ENCODE measurements at regions not wholly inside any gene's neighbourhood (a gene's known extent, or its start where the extent isn't known, plus 50 kb on each side); places are given as distances from the start of the nearest gene placed in this dataset.
A peak's percentile ranks its signal among the peaks of the same experiment; 100 is the strongest.

DNA sequence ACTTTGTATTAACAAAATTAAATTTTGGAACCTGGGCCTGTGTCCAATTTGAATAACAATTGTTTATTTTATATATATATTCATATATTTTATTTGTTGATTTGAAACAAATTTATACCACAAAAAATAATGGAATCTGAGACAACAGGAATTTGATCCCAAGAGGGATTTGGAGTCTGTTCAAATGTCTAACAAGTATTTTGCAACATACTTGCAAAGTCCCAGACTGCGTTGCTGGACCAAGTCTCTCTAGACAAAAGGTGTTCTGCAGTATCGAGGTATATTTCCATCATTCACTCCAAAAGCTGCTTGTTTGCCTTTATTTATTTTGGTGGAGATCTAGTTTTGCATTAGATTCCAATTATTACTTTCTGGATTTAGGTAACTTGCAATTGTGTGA is 68.7 kb upstream of the PTPRR start:
- WGBS, 2 experiments (ENCODE audit: insufficient coverage in 1 of 2, insufficient read length in 1 of 2), result 94 to 100% methylated on average over 1 to 2 of the region's 2 CpGs
- H3K27me3 Mint-ChIP-seq (ENCODE audit: insufficient read depth), result no peaks in the 10 kb centered on the region

DNA sequence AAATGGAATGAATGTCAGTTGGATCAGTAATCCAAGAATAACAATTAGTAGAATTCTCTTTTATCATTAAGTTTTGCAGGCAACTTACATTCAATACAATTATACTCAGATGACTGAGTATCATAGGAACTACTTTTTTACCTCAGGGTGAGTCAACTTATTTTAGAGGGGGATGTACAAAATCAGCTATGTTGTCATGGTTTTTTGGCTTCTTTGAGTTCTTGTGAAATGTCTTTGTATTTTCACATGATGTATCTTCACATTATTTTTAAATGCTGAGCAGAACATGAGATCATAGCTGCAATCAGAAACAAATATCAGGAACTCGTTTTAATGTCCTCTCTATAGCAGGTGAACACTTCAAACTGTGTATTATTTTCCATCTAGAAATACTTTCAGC is 65.3 kb upstream of the PTPRR start:
- Mint-ChIP-seq H3K27ac (no peak overlapping the region), H3K4me1 (peaks cover 10% of the 10 kb centered on the region), H3K9me3 (no peaks in the 10 kb centered on the region), H3K4me3 (no peak overlapping the region), H3K36me3 (ENCODE audit: low read depth) (no peaks in the 10 kb centered on the region), H3K27me3 (ENCODE audit: insufficient read depth) (no peaks in the 10 kb centered on the region)
- H3K27ac ChIP-seq (ENCODE audit: low read depth, low read length), result no peak overlapping the region
- no peaks in the 10 kb centered on the region for H3K9me3 ChIP-seq (ENCODE audit: control insufficient read depth, low read length)
- no peak for DNase-seq
- peaks cover 6% of the 10 kb centered on the region for H3K4me1 ChIP-seq (ENCODE audit: control insufficient read depth, insufficient read depth, low read length)
- WGBS, 2 experiments (ENCODE audit: insufficient coverage in 1 of 2, insufficient read length in 1 of 2), result 92% methylated on average over 1 of the region's 1 CpG
- H3K4me3 ChIP-seq (ENCODE audit: low read length), result no peak overlapping the region
- no peaks in the 10 kb centered on the region for H3K27me3 ChIP-seq (ENCODE audit: control insufficient read depth, insufficient read depth, low read length, poor library complexity, severe bottlenecking)
- H3K36me3 ChIP-seq (ENCODE audit: control insufficient read depth, insufficient read depth, low read length), result no peaks in the 10 kb centered on the region
- TF ChIP-seq, protein P1, sequence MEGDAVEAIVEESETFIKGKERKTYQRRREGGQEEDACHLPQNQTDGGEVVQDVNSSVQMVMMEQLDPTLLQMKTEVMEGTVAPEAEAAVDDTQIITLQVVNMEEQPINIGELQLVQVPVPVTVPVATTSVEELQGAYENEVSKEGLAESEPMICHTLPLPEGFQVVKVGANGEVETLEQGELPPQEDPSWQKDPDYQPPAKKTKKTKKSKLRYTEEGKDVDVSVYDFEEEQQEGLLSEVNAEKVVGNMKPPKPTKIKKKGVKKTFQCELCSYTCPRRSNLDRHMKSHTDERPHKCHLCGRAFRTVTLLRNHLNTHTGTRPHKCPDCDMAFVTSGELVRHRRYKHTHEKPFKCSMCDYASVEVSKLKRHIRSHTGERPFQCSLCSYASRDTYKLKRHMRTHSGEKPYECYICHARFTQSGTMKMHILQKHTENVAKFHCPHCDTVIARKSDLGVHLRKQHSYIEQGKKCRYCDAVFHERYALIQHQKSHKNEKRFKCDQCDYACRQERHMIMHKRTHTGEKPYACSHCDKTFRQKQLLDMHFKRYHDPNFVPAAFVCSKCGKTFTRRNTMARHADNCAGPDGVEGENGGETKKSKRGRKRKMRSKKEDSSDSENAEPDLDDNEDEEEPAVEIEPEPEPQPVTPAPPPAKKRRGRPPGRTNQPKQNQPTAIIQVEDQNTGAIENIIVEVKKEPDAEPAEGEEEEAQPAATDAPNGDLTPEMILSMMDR (conservative IDR thresholded peaks at IDR 0.05), result no peak
- H3K9ac ChIP-seq (ENCODE audit: extremely low read depth, low read length, poor library complexity, severe bottlenecking), result no peak overlapping the region

More for the DNA sequence above, 68.7 kb upstream of the PTPRR start:
- no peaks in the 10 kb centered on the region for H3K9me3 Mint-ChIP-seq
- no peak overlapping the region for H3K27ac Mint-ChIP-seq
- Histone ChIP-seq H3K4me3 (ENCODE audit: low read length) (no peak overlapping the region), H3K27me3 (ENCODE audit: control insufficient read depth, insufficient read depth, low read length, poor library complexity, severe bottlenecking) (no peaks in the 10 kb centered on the region), H3K27ac (ENCODE audit: low read depth, low read length) (no peak overlapping the region), H3K36me3 (ENCODE audit: control insufficient read depth, insufficient read depth, low read length) (no peaks in the 10 kb centered on the region), H3K9me3 (ENCODE audit: control insufficient read depth, low read length) (no peaks in the 10 kb centered on the region), H3K4me1 (ENCODE audit: control insufficient read depth, insufficient read depth, low read length) (no peaks in the 10 kb centered on the region), H3K9ac (ENCODE audit: extremely low read depth, low read length, poor library complexity, severe bottlenecking) (no peak overlapping the region)
- H3K4me1 Mint-ChIP-seq, result no peaks in the 10 kb centered on the region
- no peak overlapping the region for H3K4me3 Mint-ChIP-seq
- H3K36me3 Mint-ChIP-seq (ENCODE audit: low read depth), result no peaks in the 10 kb centered on the region
- TF ChIP-seq, protein P1 (conservative IDR thresholded peaks at IDR 0.05), result no peak
- DNase-seq, result no peak

DNA sequence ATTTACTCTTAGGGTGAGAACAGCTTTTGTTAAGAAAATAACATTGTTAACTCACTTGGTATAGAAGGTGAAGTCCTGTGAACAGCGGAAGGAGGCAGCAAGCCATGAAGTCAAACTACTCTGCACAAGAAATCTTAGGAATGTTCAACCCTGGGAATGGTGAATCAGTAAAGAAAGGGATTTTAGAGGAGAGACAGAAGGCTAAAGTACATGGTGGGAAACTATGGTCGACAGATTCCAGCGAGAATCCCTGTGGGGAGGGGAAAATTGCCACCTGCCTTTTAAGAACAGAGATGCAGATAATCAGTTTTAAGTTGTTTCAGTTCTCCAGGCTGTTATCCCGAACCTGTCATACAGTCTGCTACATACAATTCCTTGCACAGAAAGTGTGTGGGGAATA is 63.2 kb upstream of the PTPRR start:
- Mint-ChIP-seq H3K27me3 (ENCODE audit: insufficient read depth) (no peaks in the 10 kb centered on the region), H3K27ac (peak overlapping the region; percentile 10)

More for the DNA sequence above, 63.2 kb upstream of the PTPRR start:
- Mint-ChIP-seq H3K4me3 (no peak overlapping the region), H3K4me1 (peaks cover 10% of the 10 kb centered on the region), H3K36me3 (ENCODE audit: low read depth) (no peaks in the 10 kb centered on the region), H3K9me3 (no peaks in the 10 kb centered on the region)
- H3K4me1 ChIP-seq (ENCODE audit: control insufficient read depth, insufficient read depth, low read length), result peaks cover 6% of the 10 kb centered on the region
- H3K27me3 ChIP-seq (ENCODE audit: control insufficient read depth, insufficient read depth, low read length, poor library complexity, severe bottlenecking), result no peaks in the 10 kb centered on the region
- peak overlapping the region; percentile 82 for H3K27ac ChIP-seq (ENCODE audit: low read depth, low read length)
- TF ChIP-seq, protein P1 (conservative IDR thresholded peaks at IDR 0.05), result no peak
- no peaks in the 10 kb centered on the region for H3K9me3 ChIP-seq (ENCODE audit: control insufficient read depth, low read length)
- H3K36me3 ChIP-seq (ENCODE audit: control insufficient read depth, insufficient read depth, low read length), result no peaks in the 10 kb centered on the region
- 65 to 68% methylated on average over 4 of the region's 4 CpGs for WGBS, 2 experiments (ENCODE audit: insufficient coverage in 1 of 2, insufficient read length in 1 of 2)
- H3K4me3 ChIP-seq (ENCODE audit: low read length), result no peak overlapping the region
- H3K9ac ChIP-seq (ENCODE audit: extremely low read depth, low read length, poor library complexity, severe bottlenecking), result no peak overlapping the region
- peak; percentile 83 for DNase-seq

All from endodermal cell (in vitro differentiated cells).